ENCODE measurements at regions not wholly inside any gene's neighbourhood (a gene's known extent, or its start where the extent isn't known, plus 50 kb on each side); places are given as distances from the start of the nearest gene placed in this dataset.

GRCh38 chr13:42405665-42406390 lies 133.9 kb downstream of the AKAP11 start:
- no peaks in the 10 kb centered on the region for H3K36me3 ChIP-seq (replicated peaks; ENCODE audit: insufficient read depth, low read depth)
- 81% methylated on average over 9 of the region's 9 CpGs for WGBS (ENCODE audit: low lambda C conversion rate, missing lambda C conversion rate)
- no peak for DNase-seq (ENCODE audit: low spot score)
- H3K4me1 ChIP-seq (ENCODE audit: insufficient read depth): no peaks in the 10 kb centered on the region
- no peak overlapping the region for H2AFZ ChIP-seq
- no peak overlapping the region for H3K4me3 ChIP-seq
- no peaks in the 10 kb centered on the region for H3K9me3 ChIP-seq (ENCODE audit: low read depth)
- peaks cover 7% of the 10 kb centered on the region for H3K27me3 ChIP-seq
- no peaks in the 10 kb centered on the region for H3K79me2 ChIP-seq
- H3K4me2 ChIP-seq: no peak overlapping the region
- H3K9me2 ChIP-seq (replicated peaks; ENCODE audit: insufficient read depth): no peaks in the 10 kb centered on the region
- H4K20me1 ChIP-seq (ENCODE audit: insufficient read depth, poor library complexity, severe bottlenecking): no peaks in the 10 kb centered on the region
- TF ChIP-seq EZH2phosphoT487 (IDR thresholded peaks at IDR 0.05; ENCODE audit: low read depth, severe bottlenecking, unreplicated experiment): no peak
- TF ChIP-seq EZH2 (IDR thresholded peaks at IDR 0.05; ENCODE audit: borderline replicate concordance): no peak
- TF ChIP-seq CTCF (IDR thresholded peaks at IDR 0.05; ENCODE audit: poor library complexity): no peak
- H3K27ac ChIP-seq: no peak overlapping the region

- WGBS (ENCODE audit: low lambda C conversion rate, missing lambda C conversion rate): 81% methylated on average over 3 of the region's 3 CpGs
Observed at GRCh38 chr13:42409075-42409474, 137.1 kb downstream of the AKAP11 start.

GRCh38 chr13:42409551-42409950 lies 137.6 kb downstream of the AKAP11 start:
- no peak overlapping the region for H2AFZ ChIP-seq
- H3K9me3 ChIP-seq (ENCODE audit: low read depth): no peaks in the 10 kb centered on the region
- H3K4me2 ChIP-seq: no peak overlapping the region
- H4K20me1 ChIP-seq (ENCODE audit: insufficient read depth, poor library complexity, severe bottlenecking): no peaks in the 10 kb centered on the region
- no peak overlapping the region for H3K27ac ChIP-seq
- TF ChIP-seq EZH2 (IDR thresholded peaks at IDR 0.05; ENCODE audit: borderline replicate concordance) (no peak), CTCF (IDR thresholded peaks at IDR 0.05; ENCODE audit: poor library complexity) (no peak), EZH2phosphoT487 (IDR thresholded peaks at IDR 0.05; ENCODE audit: low read depth, severe bottlenecking, unreplicated experiment) (no peak)
- H3K36me3 ChIP-seq (replicated peaks; ENCODE audit: insufficient read depth, low read depth): no peaks in the 10 kb centered on the region
- no peak for DNase-seq (ENCODE audit: low spot score)
- H3K9me2 ChIP-seq (replicated peaks; ENCODE audit: insufficient read depth): no peaks in the 10 kb centered on the region
- H3K4me1 ChIP-seq (ENCODE audit: insufficient read depth): no peaks in the 10 kb centered on the region
- H3K79me2 ChIP-seq: no peaks in the 10 kb centered on the region
- H3K4me3 ChIP-seq: no peak overlapping the region
- H3K27me3 ChIP-seq: peaks cover 7% of the 10 kb centered on the region

More at GRCh38 chr13:42409075-42409474, 137.1 kb downstream of the AKAP11 start:
- H3K4me2 ChIP-seq: no peak overlapping the region
- DNase-seq (ENCODE audit: low spot score): no peak
- no peak overlapping the region for H3K27ac ChIP-seq
- H3K36me3 ChIP-seq (replicated peaks; ENCODE audit: insufficient read depth, low read depth): no peaks in the 10 kb centered on the region
- no peaks in the 10 kb centered on the region for H3K9me3 ChIP-seq (ENCODE audit: low read depth)
- no peaks in the 10 kb centered on the region for H3K9me2 ChIP-seq (replicated peaks; ENCODE audit: insufficient read depth)
- TF ChIP-seq EZH2phosphoT487 (IDR thresholded peaks at IDR 0.05; ENCODE audit: low read depth, severe bottlenecking, unreplicated experiment) (no peak), CTCF (IDR thresholded peaks at IDR 0.05; ENCODE audit: poor library complexity) (no peak), EZH2 (IDR thresholded peaks at IDR 0.05; ENCODE audit: borderline replicate concordance) (no peak)
- no peaks in the 10 kb centered on the region for H3K4me1 ChIP-seq (ENCODE audit: insufficient read depth)
- no peak overlapping the region for H3K4me3 ChIP-seq
- H3K27me3 ChIP-seq: peaks cover 7% of the 10 kb centered on the region
- H3K79me2 ChIP-seq: no peaks in the 10 kb centered on the region
- no peaks in the 10 kb centered on the region for H4K20me1 ChIP-seq (ENCODE audit: insufficient read depth, poor library complexity, severe bottlenecking)
- H2AFZ ChIP-seq: no peak overlapping the region

Data from hepatocyte (in vitro differentiated cells).